Liver (tissue), 3 donors: ENCODE measurements at regions not wholly inside any gene's neighbourhood (a gene's known extent, or its start where the extent isn't known, plus 50 kb on each side); places are given as distances from the start of the nearest gene placed in this dataset.

Experiments
- RAD21 ChIP-seq, 2 donors: IDR thresholded peaks; 2 replicates each; pipeline ENCODE4 v1.6.1; 2016; ENCODE audit warnings: antibody characterized with exemption in 2 of 2, mild to moderate bottlenecking in 2 of 2
- REST ChIP-seq: IDR thresholded peaks from 2 replicates; pipeline ENCODE4 v1.6.1; 2016; ENCODE audit warnings: antibody characterized with exemption, mild to moderate bottlenecking
- RXRA ChIP-seq, 2 donors: IDR thresholded peaks; 2 replicates each; pipeline ENCODE4 v1.6.1; 2017 to 2018; ENCODE audit warnings: antibody characterized with exemption in 2 of 2, mild to moderate bottlenecking in 1 of 2
- SP1 ChIP-seq: IDR thresholded peaks from 2 replicates; pipeline ENCODE4 v1.6.1; 2018; ENCODE audit warnings: antibody characterized with exemption, mild to moderate bottlenecking
- TAF1 ChIP-seq: conservative IDR thresholded peaks from 2 replicates; pipeline ENCODE4 v1.6.1; 2016; ENCODE audit warnings: antibody characterized with exemption, mild to moderate bottlenecking
- YY1 ChIP-seq: IDR thresholded peaks from 2 replicates; pipeline ENCODE4 v1.6.1; 2016; ENCODE audit warnings: antibody characterized with exemption, mild to moderate bottlenecking
- TF ChIP-seq, protein P1 (sequence below): IDR thresholded peaks from 2 replicates; pipeline ENCODE4 v1.6.1; 2016; ENCODE audit warnings: antibody characterized with exemption
- TF ChIP-seq, protein P2 (sequence below): fragments of 150-350 bp; IDR thresholded peaks from 2 replicates; pipeline ENCODE4 v1.5.1; 2017; ENCODE audit warnings: improper control_type of control experiment, low read depth, low read length; ENCODE audit not compliant: missing input control
- TF ChIP-seq, protein P3 (sequence below): IDR thresholded peaks from 2 replicates; pipeline ENCODE4 v1.6.1; 2016; ENCODE audit warnings: antibody characterized with exemption
- TF ChIP-seq, protein P4 (sequence below): IDR thresholded peaks from 2 replicates; pipeline ENCODE4 v1.6.1; 2016; ENCODE audit warnings: antibody characterized with exemption
- donor health status: healthy.
- donor health status: healthy.

- TF ChIP-seq, protein P1, sequence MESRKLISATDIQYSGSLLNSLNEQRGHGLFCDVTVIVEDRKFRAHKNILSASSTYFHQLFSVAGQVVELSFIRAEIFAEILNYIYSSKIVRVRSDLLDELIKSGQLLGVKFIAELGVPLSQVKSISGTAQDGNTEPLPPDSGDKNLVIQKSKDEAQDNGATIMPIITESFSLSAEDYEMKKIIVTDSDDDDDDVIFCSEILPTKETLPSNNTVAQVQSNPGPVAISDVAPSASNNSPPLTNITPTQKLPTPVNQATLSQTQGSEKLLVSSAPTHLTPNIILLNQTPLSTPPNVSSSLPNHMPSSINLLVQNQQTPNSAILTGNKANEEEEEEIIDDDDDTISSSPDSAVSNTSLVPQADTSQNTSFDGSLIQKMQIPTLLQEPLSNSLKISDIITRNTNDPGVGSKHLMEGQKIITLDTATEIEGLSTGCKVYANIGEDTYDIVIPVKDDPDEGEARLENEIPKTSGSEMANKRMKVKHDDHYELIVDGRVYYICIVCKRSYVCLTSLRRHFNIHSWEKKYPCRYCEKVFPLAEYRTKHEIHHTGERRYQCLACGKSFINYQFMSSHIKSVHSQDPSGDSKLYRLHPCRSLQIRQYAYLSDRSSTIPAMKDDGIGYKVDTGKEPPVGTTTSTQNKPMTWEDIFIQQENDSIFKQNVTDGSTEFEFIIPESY: no peak
- TF ChIP-seq, protein P2, sequence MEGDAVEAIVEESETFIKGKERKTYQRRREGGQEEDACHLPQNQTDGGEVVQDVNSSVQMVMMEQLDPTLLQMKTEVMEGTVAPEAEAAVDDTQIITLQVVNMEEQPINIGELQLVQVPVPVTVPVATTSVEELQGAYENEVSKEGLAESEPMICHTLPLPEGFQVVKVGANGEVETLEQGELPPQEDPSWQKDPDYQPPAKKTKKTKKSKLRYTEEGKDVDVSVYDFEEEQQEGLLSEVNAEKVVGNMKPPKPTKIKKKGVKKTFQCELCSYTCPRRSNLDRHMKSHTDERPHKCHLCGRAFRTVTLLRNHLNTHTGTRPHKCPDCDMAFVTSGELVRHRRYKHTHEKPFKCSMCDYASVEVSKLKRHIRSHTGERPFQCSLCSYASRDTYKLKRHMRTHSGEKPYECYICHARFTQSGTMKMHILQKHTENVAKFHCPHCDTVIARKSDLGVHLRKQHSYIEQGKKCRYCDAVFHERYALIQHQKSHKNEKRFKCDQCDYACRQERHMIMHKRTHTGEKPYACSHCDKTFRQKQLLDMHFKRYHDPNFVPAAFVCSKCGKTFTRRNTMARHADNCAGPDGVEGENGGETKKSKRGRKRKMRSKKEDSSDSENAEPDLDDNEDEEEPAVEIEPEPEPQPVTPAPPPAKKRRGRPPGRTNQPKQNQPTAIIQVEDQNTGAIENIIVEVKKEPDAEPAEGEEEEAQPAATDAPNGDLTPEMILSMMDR: no peak
- TF ChIP-seq, protein P3, sequence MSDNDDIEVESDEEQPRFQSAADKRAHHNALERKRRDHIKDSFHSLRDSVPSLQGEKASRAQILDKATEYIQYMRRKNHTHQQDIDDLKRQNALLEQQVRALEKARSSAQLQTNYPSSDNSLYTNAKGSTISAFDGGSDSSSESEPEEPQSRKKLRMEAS: no peak
- no peak for TF ChIP-seq REST
- TF ChIP-seq TAF1: no peak
- TF ChIP-seq SP1: no peak
- no peak for TF ChIP-seq YY1
- TF ChIP-seq, protein P4, sequence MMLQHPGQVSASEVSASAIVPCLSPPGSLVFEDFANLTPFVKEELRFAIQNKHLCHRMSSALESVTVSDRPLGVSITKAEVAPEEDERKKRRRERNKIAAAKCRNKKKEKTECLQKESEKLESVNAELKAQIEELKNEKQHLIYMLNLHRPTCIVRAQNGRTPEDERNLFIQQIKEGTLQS: no peak
- no peak for TF ChIP-seq RAD21 (IDR thresholded peaks at IDR 0.05)
- TF ChIP-seq RXRA (IDR thresholded peaks at IDR 0.05): no peak
These were observed 90.2 kb upstream of the FAM20C start for GRCh38 chr7:102047-102711.
